HepG2 (cell line): ENCODE measurements at regions not wholly inside any gene's neighbourhood (a gene's known extent, or its start where the extent isn't known, plus 50 kb on each side); places are given as distances from the start of the nearest gene placed in this dataset.

ENCODE experiments used
- ATAC-seq: fragments of 200-7000 bp; cut with Tn5 transposase; 3 replicates; pipeline ENCODE4 v1.9.1; 2020; ENCODE audit warnings: mild to moderate bottlenecking, moderate library complexity
- BruUV-seq: library from RNA; stranded (reverse); fragments of 400-500 nt; replicated peaks from 2 replicates; lab custom pipeline; 2021; lab: Mats Ljungman, UMichigan
- CTCF ChIA-PET: fragments of 300-600 bp; formaldehyde crosslinking; extraction: SDS; loops from one replicate; lab custom pipeline; 2021; ENCODE audit warnings: low total read pairs, inconsistent platforms, low intra/inter-chr PET ratio; lab: Yijun Ruan, JAX
- POLR2A ChIA-PET: fragments of 350-600 bp; sonication (Branson Sonifier 250); formaldehyde crosslinking; loops from one replicate; lab custom pipeline; 2020; ENCODE audit warnings: antibody characterized with exemption, inconsistent platforms; lab: Yijun Ruan, JAX
- DNase-seq: peaks from one replicate; pipeline ENCODE4 v3.0.0-alpha.2; 2015; ENCODE audit warnings: low spot score
- FAIRE-seq: peaks from 3 replicates; lab custom pipeline; 2011; peaks lifted over from hg19 to GRCh38; lab: Jason Lieb, UNC
- H2AFZ ChIP-seq: one replicate; pipeline ENCODE4 v1.6.1; 2011; ENCODE audit warnings: low read length, inconsistent platforms
- H3K27ac ChIP-seq: fragments of 300-600 bp; 3 replicates; pipeline ENCODE4 v1.8.0; 2011; ENCODE audit warnings: mixed run types, mild to moderate bottlenecking, mixed read lengths, low read length, inconsistent platforms; ENCODE audit not compliant: insufficient read depth; ENCODE audit errors: extremely low read length
- H3K27me3 ChIP-seq, 2 experiments: fragments of 200-600 bp in 1 of 2; 2 replicates in 1 of 2; 3 replicates in 1 of 2; pipeline versions ENCODE4 v1.6.0 to v1.8.0; 2011; ENCODE audit warnings: low read length in 2 of 2, mild to moderate bottlenecking in 2 of 2, moderate library complexity in 2 of 2, inconsistent platforms in 1 of 2; ENCODE audit not compliant: insufficient read depth in 2 of 2, control insufficient read depth in 1 of 2
- H3K36me3 ChIP-seq, 2 experiments: fragments of 200-600 bp in 1 of 2; replicated peaks in 1 of 2; 2 replicates in 1 of 2; 3 replicates in 1 of 2; pipeline versions ENCODE4 v1.5.1 to v1.8.0; 2011; ENCODE audit warnings: low read length in 2 of 2, inconsistent platforms in 1 of 2; ENCODE audit not compliant: insufficient read depth in 2 of 2, control insufficient read depth in 1 of 2
- H3K4me1 ChIP-seq: 2 replicates; pipeline ENCODE4 v1.5.1; 2012; ENCODE audit warnings: low read length, inconsistent platforms; ENCODE audit not compliant: insufficient read depth
- H3K4me2 ChIP-seq: 2 replicates; pipeline ENCODE4 v1.6.0; 2011; ENCODE audit warnings: low read depth, low read length, inconsistent platforms
- H3K4me3 ChIP-seq, 3 experiments: fragments of 200-600 bp in 1 of 3; sonication (generic), shearing (Covaris generic) in 1 of 3; replicated peaks in 1 of 3; 2 replicates each; pipeline ENCODE4 v1.5.1; 2011 to 2016; ENCODE audit warnings: low read length in 3 of 3, inconsistent platforms in 2 of 3, low read depth in 2 of 3, mild to moderate bottlenecking in 2 of 3, control low read depth in 1 of 3, mixed read lengths in 1 of 3; ENCODE audit not compliant: insufficient read depth in 1 of 3
- H3K79me2 ChIP-seq: one replicate; pipeline ENCODE4 v1.6.1; 2011; ENCODE audit warnings: low read length, inconsistent platforms; ENCODE audit not compliant: insufficient read depth
- H3K9ac ChIP-seq: 2 replicates; pipeline ENCODE4 v1.6.0; 2011; ENCODE audit warnings: mild to moderate bottlenecking, low read depth, low read length, inconsistent platforms; ENCODE audit not compliant: insufficient read depth
- H3K9me3 ChIP-seq: 2 replicates; pipeline ENCODE4 v1.5.1; 2012; ENCODE audit warnings: mild to moderate bottlenecking, low read length
- H4K20me1 ChIP-seq: 2 replicates; pipeline ENCODE4 v1.6.0; 2011; ENCODE audit warnings: inconsistent platforms, mild to moderate bottlenecking, low read length, moderate library complexity; ENCODE audit not compliant: insufficient read depth
- ATM ChIP-seq: fragments of 450-650 bp; IDR thresholded peaks from 2 replicates; pipeline ENCODE4 v1.7.1; 2017; ENCODE audit warnings: mild to moderate bottlenecking, borderline replicate concordance
- MAFF ChIP-seq: IDR thresholded peaks from 2 replicates; pipeline ENCODE4 v1.6.1; 2011; ENCODE audit warnings: low read depth, low read length, improper control_type of control experiment
- MAFK ChIP-seq, 2 experiments: IDR thresholded peaks in 1 of 2; conservative IDR thresholded peaks in 1 of 2; 2 replicates each; pipeline ENCODE4 v1.6.1; 2011; ENCODE audit warnings: improper control_type of control experiment in 2 of 2, low read length in 2 of 2
- PHF20 ChIP-seq: sonication (generic); formaldehyde crosslinking; IDR thresholded peaks from 2 replicates; pipeline ENCODE4 v1.5.0; 2020; ENCODE audit warnings: mild to moderate bottlenecking, missing genetic modification reagents
- PITX1 ChIP-seq: sonication (generic); formaldehyde crosslinking; IDR thresholded peaks from 2 replicates; pipeline ENCODE4 v1.5.1; 2020; ENCODE audit warnings: mild to moderate bottlenecking, missing genetic modification reagents
- RAD21 ChIP-seq: fragments of 450-650 bp; formaldehyde crosslinking; IDR thresholded peaks from 2 replicates; pipeline ENCODE4 v1.5.0; 2020; ENCODE audit warnings: mild to moderate bottlenecking
- YEATS4 ChIP-seq: sonication (generic); formaldehyde crosslinking; IDR thresholded peaks from 2 replicates; pipeline ENCODE4 v1.4.0; 2020; ENCODE audit warnings: missing genetic modification reagents, borderline replicate concordance
- ZC3H13 ChIP-seq: sonication (generic); formaldehyde crosslinking; IDR thresholded peaks from 2 replicates; pipeline ENCODE4 v1.8.1; 2023; ENCODE audit warnings: mild to moderate bottlenecking, missing genetic modification reagents, moderate library complexity
- ZNF713 ChIP-seq: sonication (generic); formaldehyde crosslinking; IDR thresholded peaks from 2 replicates; pipeline ENCODE4 v1.4.0; 2020; ENCODE audit warnings: mild to moderate bottlenecking, missing genetic modification reagents
- WGBS: methylation state at CpG from one replicate; pipeline ENCODE4 v1.1.6; 2017; ENCODE audit warnings: low lambda C conversion rate; 5-methylcytosine and 5-hydroxymethylcytosine counted together
- in situ Hi-C: cut with HindIII; loops from 2 replicates; pipeline ENCODE4 v1.10.0; 2017; ENCODE audit warnings: low pct_unique_long_range_greater_than_20kb; ENCODE audit not compliant: extremely low pct_ligation_motif_present
- intact Hi-C: fragments of 100-400 bp; cut with micrococcal nuclease; formaldehyde crosslinking; loops from one replicate; pipeline ENCODE4 v1.10.0; 2022; ENCODE audit not compliant: unreplicated experiment
- TF ChIP-seq, protein P1 (sequence below): IDR thresholded peaks from 2 replicates; pipeline ENCODE4 v1.6.1; 2016
- TF ChIP-seq, protein P2 (sequence below): IDR thresholded peaks from 2 replicates; pipeline ENCODE4 v1.6.1; 2016; ENCODE audit warnings: missing compliant biosample characterization, missing genetic modification reagents, borderline replicate concordance
- TF ChIP-seq, protein P3 (sequence below): sonication (generic); formaldehyde crosslinking; IDR thresholded peaks from 2 replicates; pipeline ENCODE4 v1.5.0; 2020; ENCODE audit warnings: missing genetic modification reagents, mild to moderate bottlenecking, borderline replicate concordance

DNA sequence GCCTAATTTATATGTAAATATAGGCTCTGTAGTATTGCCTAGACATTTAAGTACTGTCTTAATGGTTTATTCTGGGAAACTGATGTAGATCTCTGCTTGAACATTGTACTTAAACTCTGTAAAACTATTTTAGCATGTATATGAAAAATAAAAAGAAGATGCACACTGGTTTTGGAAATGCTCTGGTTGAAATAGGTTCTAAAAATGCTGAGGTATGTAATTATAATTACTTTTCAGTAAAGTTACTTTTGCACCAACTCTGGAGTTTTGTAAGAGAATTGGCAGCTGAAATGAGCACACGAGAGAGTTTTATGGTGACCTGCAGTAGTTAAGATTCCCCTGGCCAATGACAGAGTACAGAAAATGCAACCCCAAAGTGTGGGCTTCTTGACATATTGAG, 353.9 kb downstream of the ATP23 start:
- no peaks in the 10 kb centered on the region for H3K36me3 ChIP-seq
- in situ Hi-C loops = no loop called here
- ChIA-PET CTCF (no interaction called here), POLR2A (no interaction called here)
- H3K27ac ChIP-seq = no peak overlapping the region
- FAIRE-seq (no peak), DNase-seq (no peak), ATAC-seq (no peak)
- H3K9me3 ChIP-seq = no peaks in the 10 kb centered on the region
- intact Hi-C loops = no loop called here
- TF ChIP-seq, protein P1, sequence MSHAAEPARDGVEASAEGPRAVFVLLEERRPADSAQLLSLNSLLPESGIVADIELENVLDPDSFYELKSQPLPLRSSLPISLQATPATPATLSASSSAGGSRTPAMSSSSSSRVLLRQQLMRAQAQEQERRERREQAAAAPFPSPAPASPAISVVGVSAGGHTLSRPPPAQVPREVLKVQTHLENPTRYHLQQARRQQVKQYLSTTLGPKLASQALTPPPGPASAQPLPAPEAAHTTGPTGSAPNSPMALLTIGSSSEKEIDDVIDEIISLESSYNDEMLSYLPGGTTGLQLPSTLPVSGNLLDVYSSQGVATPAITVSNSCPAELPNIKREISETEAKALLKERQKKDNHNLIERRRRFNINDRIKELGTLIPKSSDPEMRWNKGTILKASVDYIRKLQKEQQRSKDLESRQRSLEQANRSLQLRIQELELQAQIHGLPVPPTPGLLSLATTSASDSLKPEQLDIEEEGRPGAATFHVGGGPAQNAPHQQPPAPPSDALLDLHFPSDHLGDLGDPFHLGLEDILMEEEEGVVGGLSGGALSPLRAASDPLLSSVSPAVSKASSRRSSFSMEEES = no peak
- peak; percentile 64 to 75 for TF ChIP-seq MAFK (conservative IDR thresholded peaks at IDR 0.05 in 1 of 2, IDR thresholded peaks at IDR 0.05 in 1 of 2; ENCODE audit: low read length in 2 of 2)
- TF ChIP-seq PITX1 (CRISPR knock-in tag) = no peak
- peak; percentile 70; the same call in 1 of the 2 replicates for TF ChIP-seq MAFF
- TF ChIP-seq PHF20 (CRISPR knock-in tag) = no peak
- no peak overlapping the region for H3K4me3 ChIP-seq
- WGBS = 0% methylated on average over 1 of the region's 1 CpG
- H2AFZ ChIP-seq = no peak overlapping the region
- BruUV-seq = no TSS peak
- H3K79me2 ChIP-seq = no peaks in the 10 kb centered on the region
- no peaks in the 10 kb centered on the region for H3K27me3 ChIP-seq
- H3K9ac ChIP-seq = no peak overlapping the region
- no peak overlapping the region for H3K4me2 ChIP-seq
- peaks cover 11% of the 10 kb centered on the region for H3K4me1 ChIP-seq
- no peaks in the 10 kb centered on the region for H4K20me1 ChIP-seq

DNA sequence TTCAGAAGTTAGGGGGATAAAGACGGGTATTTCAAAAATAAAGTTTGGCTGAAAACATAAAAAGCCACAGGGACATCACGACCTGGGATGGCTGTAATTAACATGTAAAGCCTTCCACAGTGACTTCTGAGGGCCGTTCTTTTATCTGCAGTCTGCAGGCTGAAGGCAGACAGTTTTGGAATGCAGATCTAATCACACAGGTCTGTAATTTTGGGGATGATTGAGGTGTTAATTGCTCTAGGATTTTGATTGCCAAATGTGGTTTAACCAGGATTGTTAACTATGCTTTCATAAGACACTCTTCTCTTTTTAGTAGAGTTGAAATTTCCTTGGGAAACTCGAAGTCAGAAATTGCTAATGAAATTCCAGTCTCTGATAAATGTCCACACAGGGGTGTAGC, 355.5 kb downstream of the ATP23 start:
- Histone ChIP-seq H3K27me3 (no peaks in the 10 kb centered on the region), H3K4me1 (no peaks in the 10 kb centered on the region), H3K9ac (no peak overlapping the region), H3K9me3 (no peaks in the 10 kb centered on the region), H2AFZ (no peak overlapping the region), H3K79me2 (no peaks in the 10 kb centered on the region), H4K20me1 (no peaks in the 10 kb centered on the region), H3K36me3 (no peaks in the 10 kb centered on the region), H3K4me3 (no peak overlapping the region), H3K4me2 (no peak overlapping the region), H3K27ac (no peak overlapping the region)
- 0% methylated on average over 4 of the region's 4 CpGs for WGBS
- no TSS peak for BruUV-seq
- POLR2A ChIA-PET = no interaction called here
- FAIRE-seq (no peak), DNase-seq (no peak), ATAC-seq (no peak)
- intact Hi-C loops = no loop called here
- no peak for TF ChIP-seq ZC3H13
- TF ChIP-seq ZNF713 = no peak
- TF ChIP-seq, protein P2, sequence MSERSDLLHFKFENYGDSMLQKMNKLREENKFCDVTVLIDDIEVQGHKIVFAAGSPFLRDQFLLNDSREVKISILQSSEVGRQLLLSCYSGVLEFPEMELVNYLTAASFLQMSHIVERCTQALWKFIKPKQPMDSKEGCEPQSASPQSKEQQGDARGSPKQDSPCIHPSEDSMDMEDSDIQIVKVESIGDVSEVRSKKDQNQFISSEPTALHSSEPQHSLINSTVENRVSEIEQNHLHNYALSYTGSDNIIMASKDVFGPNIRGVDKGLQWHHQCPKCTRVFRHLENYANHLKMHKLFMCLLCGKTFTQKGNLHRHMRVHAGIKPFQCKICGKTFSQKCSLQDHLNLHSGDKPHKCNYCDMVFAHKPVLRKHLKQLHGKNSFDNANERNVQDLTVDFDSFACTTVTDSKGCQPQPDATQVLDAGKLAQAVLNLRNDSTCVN = no peak
- no peak for TF ChIP-seq ATM
- no peak for TF ChIP-seq RAD21 (CRISPR knock-in tag)
- TF ChIP-seq, protein P3, sequence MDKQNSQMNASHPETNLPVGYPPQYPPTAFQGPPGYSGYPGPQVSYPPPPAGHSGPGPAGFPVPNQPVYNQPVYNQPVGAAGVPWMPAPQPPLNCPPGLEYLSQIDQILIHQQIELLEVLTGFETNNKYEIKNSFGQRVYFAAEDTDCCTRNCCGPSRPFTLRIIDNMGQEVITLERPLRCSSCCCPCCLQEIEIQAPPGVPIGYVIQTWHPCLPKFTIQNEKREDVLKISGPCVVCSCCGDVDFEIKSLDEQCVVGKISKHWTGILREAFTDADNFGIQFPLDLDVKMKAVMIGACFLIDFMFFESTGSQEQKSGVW (CRISPR knock-in tag) = no peak
- TF ChIP-seq YEATS4 = no peak
- TF ChIP-seq MAFF = no peak
- in situ Hi-C loops = no loop called here
- CTCF ChIA-PET = no interaction called here
